ENCODE measurements at regions not wholly inside any gene's neighbourhood (a gene's known extent, or its start where the extent isn't known, plus 50 kb on each side); places are given as distances from the start of the nearest gene placed in this dataset.

GRCh38 chr4:17189759-17190158 lies 291.3 kb upstream of the LDB2 start:
- no peak overlapping the region for H3K4me3 ChIP-seq (ENCODE audit: low read depth, low read length)
- no peak for TF ChIP-seq CTCF (IDR thresholded peaks at IDR 0.05; ENCODE audit: low read depth, low read length)

- TF ChIP-seq CTCF (IDR thresholded peaks at IDR 0.05; ENCODE audit: low read depth, low read length), result no peak
- H3K4me3 ChIP-seq (ENCODE audit: low read depth, low read length), result no peak overlapping the region
These were observed 290.9 kb upstream of the LDB2 start for GRCh38 chr4:17189401-17189720.

GRCh38 chr4:17188547-17189400 lies 290.3 kb upstream of the LDB2 start:
- no peak for TF ChIP-seq CTCF (IDR thresholded peaks at IDR 0.05; ENCODE audit: low read depth, low read length)
- H3K4me3 ChIP-seq (ENCODE audit: low read depth, low read length), result no peak overlapping the region

GRCh38 chr4:17188125-17188524 lies 289.7 kb upstream of the LDB2 start:
- H3K4me3 ChIP-seq (ENCODE audit: low read depth, low read length), result no peak overlapping the region
- no peak for TF ChIP-seq CTCF (IDR thresholded peaks at IDR 0.05; ENCODE audit: low read depth, low read length)

GRCh38 chr4:17187003-17187402 lies 288.6 kb upstream of the LDB2 start:
- H3K4me3 ChIP-seq (ENCODE audit: low read depth, low read length), result no peak overlapping the region
- no peak for TF ChIP-seq CTCF (IDR thresholded peaks at IDR 0.05; ENCODE audit: low read depth, low read length)

- no peak overlapping the region for H3K4me3 ChIP-seq (ENCODE audit: low read depth, low read length)
- TF ChIP-seq CTCF (IDR thresholded peaks at IDR 0.05; ENCODE audit: low read depth, low read length), result no peak
These were observed 284.4 kb upstream of the LDB2 start for GRCh38 chr4:17182888-17183287.

- no peak for TF ChIP-seq CTCF (IDR thresholded peaks at IDR 0.05; ENCODE audit: low read depth, low read length)
- no peak overlapping the region for H3K4me3 ChIP-seq (ENCODE audit: low read depth, low read length)
These were observed 276.3 kb upstream of the LDB2 start for GRCh38 chr4:17174751-17175150.

Measured in WI38 (cell line).